Vagina (tissue), 2 donors: ENCODE measurements at regions not wholly inside any gene's neighbourhood (a gene's known extent, or its start where the extent isn't known, plus 50 kb on each side); places are given as distances from the start of the nearest gene placed in this dataset.

Source experiments
- POLR2AphosphoS5 ChIP-seq, 2 donors: sonication (generic); formaldehyde crosslinking; IDR thresholded peaks; one replicate each; pipeline ENCODE4 v1.9.0; 2017; ENCODE audit warnings: antibody characterized with exemption in 2 of 2, mild to moderate bottlenecking in 2 of 2, low read depth in 1 of 2; ENCODE audit not compliant: insufficient read depth in 1 of 2
- TF ChIP-seq, protein P1 (sequence below), 3 experiments: fragments of 450-650 bp in 2 of 3; fragments of 200-600 bp in 1 of 3; sonication (generic) in 1 of 3; IDR thresholded peaks; one replicate each; pipeline ENCODE4 v1.5.1; 2017 to 2019; ENCODE audit warnings: antibody characterized with exemption in 3 of 3, mild to moderate bottlenecking in 2 of 3, moderate library complexity in 2 of 3

DNA sequence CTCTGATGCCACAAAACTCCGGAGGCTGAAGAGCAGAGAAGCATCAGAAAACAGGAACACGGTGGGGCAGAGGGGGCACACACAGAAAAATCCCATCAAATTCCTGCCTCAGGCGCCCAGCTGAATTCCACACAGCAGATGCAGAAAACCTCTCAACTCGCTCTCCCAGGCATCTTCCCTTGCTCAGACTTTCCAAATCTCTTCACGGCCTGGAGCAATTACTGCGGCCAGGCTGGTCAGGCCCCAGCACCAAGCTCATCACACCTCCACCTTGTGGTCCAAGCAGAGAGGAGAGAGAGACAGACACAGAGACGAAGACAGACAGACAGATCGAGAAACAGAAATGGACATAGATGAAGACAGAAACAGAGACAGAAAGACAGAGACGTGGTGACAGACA, 89.0 kb downstream of the NCOR2 start:
- TF ChIP-seq, protein P1, sequence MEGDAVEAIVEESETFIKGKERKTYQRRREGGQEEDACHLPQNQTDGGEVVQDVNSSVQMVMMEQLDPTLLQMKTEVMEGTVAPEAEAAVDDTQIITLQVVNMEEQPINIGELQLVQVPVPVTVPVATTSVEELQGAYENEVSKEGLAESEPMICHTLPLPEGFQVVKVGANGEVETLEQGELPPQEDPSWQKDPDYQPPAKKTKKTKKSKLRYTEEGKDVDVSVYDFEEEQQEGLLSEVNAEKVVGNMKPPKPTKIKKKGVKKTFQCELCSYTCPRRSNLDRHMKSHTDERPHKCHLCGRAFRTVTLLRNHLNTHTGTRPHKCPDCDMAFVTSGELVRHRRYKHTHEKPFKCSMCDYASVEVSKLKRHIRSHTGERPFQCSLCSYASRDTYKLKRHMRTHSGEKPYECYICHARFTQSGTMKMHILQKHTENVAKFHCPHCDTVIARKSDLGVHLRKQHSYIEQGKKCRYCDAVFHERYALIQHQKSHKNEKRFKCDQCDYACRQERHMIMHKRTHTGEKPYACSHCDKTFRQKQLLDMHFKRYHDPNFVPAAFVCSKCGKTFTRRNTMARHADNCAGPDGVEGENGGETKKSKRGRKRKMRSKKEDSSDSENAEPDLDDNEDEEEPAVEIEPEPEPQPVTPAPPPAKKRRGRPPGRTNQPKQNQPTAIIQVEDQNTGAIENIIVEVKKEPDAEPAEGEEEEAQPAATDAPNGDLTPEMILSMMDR (IDR thresholded peaks at IDR 0.05): no peak
- no peak for TF ChIP-seq POLR2AphosphoS5 (IDR thresholded peaks at IDR 0.05; ENCODE audit: insufficient read depth in 1 of 2, low read depth in 1 of 2)
